Thyroid gland (tissue), 4 donors: ENCODE measurements at regions not wholly inside any gene's neighbourhood (a gene's known extent, or its start where the extent isn't known, plus 50 kb on each side); places are given as distances from the start of the nearest gene placed in this dataset.

ENCODE experiments used
- POLR2A ChIP-seq, 2 donors: fragments of 450-650 bp; IDR thresholded peaks; one replicate each; pipeline ENCODE4 v1.6.1; 2017; ENCODE audit warnings: antibody characterized with exemption in 2 of 2, mild to moderate bottlenecking in 2 of 2, moderate library complexity in 1 of 2
- TF ChIP-seq, protein P1 (sequence below), 6 experiments: fragments of 200-600 bp in 3 of 6; fragments of 450-650 bp in 3 of 6; sonication (generic) in 3 of 6; IDR thresholded peaks; one replicate each; pipeline ENCODE4 v1.5.1; 2016 to 2019; ENCODE audit warnings: antibody characterized with exemption in 6 of 6, mild to moderate bottlenecking in 2 of 6, inconsistent platforms in 1 of 6, moderate library complexity in 1 of 6

DNA sequence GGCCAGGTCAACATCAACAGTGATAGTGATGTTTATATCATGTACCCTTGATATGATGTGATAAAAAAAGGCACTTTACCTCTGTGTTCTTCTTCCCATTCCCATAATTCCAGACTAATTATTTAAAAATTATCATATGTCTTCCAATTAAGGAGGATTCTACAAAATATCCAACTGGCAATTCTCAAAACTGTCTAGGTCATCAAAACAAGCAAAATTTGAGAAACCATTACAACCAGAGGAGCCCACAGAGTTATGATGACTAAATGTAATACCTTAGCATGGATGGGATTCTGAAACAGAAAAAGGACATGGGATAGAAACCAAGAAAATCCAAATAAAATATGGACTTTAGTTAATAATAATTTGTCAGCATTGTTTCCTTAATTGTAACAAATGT lies 428.6 kb upstream of the AMOT start:
- TF ChIP-seq, protein P1, sequence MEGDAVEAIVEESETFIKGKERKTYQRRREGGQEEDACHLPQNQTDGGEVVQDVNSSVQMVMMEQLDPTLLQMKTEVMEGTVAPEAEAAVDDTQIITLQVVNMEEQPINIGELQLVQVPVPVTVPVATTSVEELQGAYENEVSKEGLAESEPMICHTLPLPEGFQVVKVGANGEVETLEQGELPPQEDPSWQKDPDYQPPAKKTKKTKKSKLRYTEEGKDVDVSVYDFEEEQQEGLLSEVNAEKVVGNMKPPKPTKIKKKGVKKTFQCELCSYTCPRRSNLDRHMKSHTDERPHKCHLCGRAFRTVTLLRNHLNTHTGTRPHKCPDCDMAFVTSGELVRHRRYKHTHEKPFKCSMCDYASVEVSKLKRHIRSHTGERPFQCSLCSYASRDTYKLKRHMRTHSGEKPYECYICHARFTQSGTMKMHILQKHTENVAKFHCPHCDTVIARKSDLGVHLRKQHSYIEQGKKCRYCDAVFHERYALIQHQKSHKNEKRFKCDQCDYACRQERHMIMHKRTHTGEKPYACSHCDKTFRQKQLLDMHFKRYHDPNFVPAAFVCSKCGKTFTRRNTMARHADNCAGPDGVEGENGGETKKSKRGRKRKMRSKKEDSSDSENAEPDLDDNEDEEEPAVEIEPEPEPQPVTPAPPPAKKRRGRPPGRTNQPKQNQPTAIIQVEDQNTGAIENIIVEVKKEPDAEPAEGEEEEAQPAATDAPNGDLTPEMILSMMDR (IDR thresholded peaks at IDR 0.05): no peak
- no peak for TF ChIP-seq POLR2A (IDR thresholded peaks at IDR 0.05)
